ENCODE measurements at regions not wholly inside any gene's neighbourhood (a gene's known extent, or its start where the extent isn't known, plus 50 kb on each side); places are given as distances from the start of the nearest gene placed in this dataset.

GRCh38 chr1:60589046-60589748, 493.2 kb upstream of the NFIA start:
- TF ChIP-seq CTCF (IDR thresholded peaks at IDR 0.05; ENCODE audit: low read depth, low read length, poor library complexity, severe bottlenecking) (no peak), EZH2phosphoT487 (IDR thresholded peaks at IDR 0.05; ENCODE audit: borderline replicate concordance, low read length) (no peak)

Measured in DOHH2 (cell line).